IMR-90 (cell line): ENCODE measurements at regions not wholly inside any gene's neighbourhood (a gene's known extent, or its start where the extent isn't known, plus 50 kb on each side); places are given as distances from the start of the nearest gene placed in this dataset.

Source experiments
- POLR2A ChIP-seq: IDR thresholded peaks from 2 replicates; pipeline ENCODE4 v1.6.1; 2012; ENCODE audit warnings: mild to moderate bottlenecking, low read depth, low read length
- RAD21 ChIP-seq: IDR thresholded peaks from 2 replicates; pipeline ENCODE4 v1.6.1; 2012; ENCODE audit warnings: low read length, improper control_type of control experiment
- RCOR1 ChIP-seq: IDR thresholded peaks from 2 replicates; pipeline ENCODE4 v1.6.1; 2012; ENCODE audit warnings: mild to moderate bottlenecking, low read length, improper control_type of control experiment; ENCODE audit not compliant: insufficient replicate concordance
- TF ChIP-seq, protein P1 (sequence below): conservative IDR thresholded peaks from 2 replicates; pipeline ENCODE4 v1.5.1; 2012; ENCODE audit warnings: mild to moderate bottlenecking, low read depth, low read length, improper control_type of control experiment

DNA sequence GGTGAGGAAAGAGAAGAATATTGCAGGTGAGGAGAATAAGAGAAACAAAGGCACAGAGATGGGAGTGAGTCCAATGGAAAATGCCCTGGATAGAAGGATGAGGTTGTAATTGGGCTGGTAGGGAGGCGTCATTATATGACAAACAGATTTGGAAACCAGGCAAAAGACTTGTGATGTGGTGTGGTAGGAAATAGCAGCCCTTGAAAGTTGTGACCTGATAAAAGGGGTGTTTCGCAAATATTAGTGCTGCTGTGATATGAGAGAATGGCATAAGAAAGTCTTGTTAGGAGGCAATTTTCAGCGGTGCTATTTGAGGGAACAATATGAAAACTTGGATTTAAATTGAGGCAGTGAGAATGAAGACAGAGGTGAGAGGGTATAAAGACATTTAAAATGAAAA lies 217.5 kb upstream of the ACTBL2 start:
- TF ChIP-seq, protein P1, sequence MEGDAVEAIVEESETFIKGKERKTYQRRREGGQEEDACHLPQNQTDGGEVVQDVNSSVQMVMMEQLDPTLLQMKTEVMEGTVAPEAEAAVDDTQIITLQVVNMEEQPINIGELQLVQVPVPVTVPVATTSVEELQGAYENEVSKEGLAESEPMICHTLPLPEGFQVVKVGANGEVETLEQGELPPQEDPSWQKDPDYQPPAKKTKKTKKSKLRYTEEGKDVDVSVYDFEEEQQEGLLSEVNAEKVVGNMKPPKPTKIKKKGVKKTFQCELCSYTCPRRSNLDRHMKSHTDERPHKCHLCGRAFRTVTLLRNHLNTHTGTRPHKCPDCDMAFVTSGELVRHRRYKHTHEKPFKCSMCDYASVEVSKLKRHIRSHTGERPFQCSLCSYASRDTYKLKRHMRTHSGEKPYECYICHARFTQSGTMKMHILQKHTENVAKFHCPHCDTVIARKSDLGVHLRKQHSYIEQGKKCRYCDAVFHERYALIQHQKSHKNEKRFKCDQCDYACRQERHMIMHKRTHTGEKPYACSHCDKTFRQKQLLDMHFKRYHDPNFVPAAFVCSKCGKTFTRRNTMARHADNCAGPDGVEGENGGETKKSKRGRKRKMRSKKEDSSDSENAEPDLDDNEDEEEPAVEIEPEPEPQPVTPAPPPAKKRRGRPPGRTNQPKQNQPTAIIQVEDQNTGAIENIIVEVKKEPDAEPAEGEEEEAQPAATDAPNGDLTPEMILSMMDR = no peak
- no peak for TF ChIP-seq POLR2A
- TF ChIP-seq RCOR1 = no peak
- no peak for TF ChIP-seq RAD21
